ENCODE measurements at regions not wholly inside any gene's neighbourhood (a gene's known extent, or its start where the extent isn't known, plus 50 kb on each side); places are given as distances from the start of the nearest gene placed in this dataset.

DNA sequence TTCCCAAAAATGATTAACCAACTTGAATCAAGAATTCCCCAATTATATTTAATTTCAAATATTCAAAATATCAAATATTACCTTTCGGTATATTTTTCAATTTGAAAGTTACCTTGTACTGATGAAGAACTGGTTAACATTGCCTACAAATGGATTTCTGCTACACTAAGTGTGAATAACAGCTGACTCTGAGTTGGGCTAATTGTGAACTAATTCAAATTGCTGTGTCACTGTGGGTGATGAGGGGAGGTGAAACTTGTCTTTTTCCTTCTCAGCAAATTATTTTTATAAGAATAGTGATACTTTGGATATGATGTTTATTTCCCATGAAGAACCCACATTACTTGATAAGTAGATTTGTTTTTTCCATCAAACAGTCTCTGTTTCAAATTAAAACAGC lies 103.4 kb upstream of the RPS23 start:
- H3K4me3 ChIP-seq (replicated peaks; ENCODE audit: low read depth, low read length), result no peak overlapping the region
- TF ChIP-seq, protein P1, sequence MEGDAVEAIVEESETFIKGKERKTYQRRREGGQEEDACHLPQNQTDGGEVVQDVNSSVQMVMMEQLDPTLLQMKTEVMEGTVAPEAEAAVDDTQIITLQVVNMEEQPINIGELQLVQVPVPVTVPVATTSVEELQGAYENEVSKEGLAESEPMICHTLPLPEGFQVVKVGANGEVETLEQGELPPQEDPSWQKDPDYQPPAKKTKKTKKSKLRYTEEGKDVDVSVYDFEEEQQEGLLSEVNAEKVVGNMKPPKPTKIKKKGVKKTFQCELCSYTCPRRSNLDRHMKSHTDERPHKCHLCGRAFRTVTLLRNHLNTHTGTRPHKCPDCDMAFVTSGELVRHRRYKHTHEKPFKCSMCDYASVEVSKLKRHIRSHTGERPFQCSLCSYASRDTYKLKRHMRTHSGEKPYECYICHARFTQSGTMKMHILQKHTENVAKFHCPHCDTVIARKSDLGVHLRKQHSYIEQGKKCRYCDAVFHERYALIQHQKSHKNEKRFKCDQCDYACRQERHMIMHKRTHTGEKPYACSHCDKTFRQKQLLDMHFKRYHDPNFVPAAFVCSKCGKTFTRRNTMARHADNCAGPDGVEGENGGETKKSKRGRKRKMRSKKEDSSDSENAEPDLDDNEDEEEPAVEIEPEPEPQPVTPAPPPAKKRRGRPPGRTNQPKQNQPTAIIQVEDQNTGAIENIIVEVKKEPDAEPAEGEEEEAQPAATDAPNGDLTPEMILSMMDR (IDR thresholded peaks at IDR 0.05; ENCODE audit: low read depth, low read length, missing control alignments), result no peak
- no peak for DNase-seq (ENCODE audit: extremely low read depth, low read depth)

DNA sequence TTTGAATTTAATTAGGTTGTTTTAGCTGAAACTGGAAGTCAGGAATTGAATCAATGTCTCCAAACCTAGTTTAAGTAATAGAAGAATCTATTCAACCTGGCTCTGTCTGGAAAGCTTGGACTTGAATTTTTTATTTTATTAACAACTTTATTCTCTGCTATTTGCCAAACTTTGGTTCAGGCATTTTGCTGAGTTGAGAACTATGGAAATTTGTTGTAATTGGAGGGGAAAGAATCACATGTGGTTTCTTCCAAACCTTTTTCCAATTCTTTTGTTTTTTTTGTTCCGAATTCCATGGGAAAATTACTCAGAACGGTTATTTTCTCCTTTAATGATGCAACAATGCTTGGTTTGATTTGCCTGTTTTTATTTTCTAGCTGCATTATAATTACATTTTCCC lies 98.2 kb upstream of the RPS23 start:
- H3K4me3 ChIP-seq (replicated peaks; ENCODE audit: low read depth, low read length), result no peak overlapping the region
- TF ChIP-seq, protein P1 (IDR thresholded peaks at IDR 0.05; ENCODE audit: low read depth, low read length, missing control alignments), result no peak
- no peak for DNase-seq (ENCODE audit: extremely low read depth, low read depth)

DNA sequence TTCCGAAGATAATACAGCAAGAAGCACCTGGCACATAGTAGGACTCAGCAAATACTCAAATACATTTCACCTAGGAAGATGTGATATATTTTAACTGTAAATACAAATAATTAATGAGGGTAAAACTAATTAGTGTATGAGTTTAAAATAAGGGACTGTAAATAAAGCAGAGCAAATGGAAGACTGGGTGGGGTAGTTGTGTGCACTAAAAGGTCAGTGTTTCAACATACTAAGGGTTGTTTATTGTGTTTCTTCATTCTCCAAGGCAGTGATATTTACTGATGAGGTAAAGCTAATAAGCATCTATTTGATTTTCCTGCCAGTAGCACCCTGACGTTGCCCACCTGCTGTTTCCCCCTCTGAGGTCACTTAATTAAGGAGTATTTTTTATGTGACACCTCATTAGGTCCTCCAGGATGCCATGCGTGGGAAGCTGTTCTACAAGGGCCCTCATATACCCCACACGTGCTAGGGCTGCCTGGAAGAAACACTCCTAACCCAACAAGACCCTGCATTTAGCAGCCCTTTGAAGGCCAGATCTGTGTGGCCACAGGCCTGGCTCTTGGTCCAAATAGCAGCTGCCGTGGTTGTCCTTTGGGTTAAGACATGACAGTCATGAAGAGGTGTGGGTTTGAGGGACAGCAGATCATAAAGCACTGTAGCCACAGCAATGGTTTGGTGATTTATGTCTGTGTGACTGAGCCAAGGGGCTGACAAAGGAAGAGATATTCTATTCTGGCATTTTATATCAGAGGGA lies 97.5 kb upstream of the RPS23 start:
- DNase-seq (ENCODE audit: extremely low read depth, low read depth), result no peak
- TF ChIP-seq, protein P1 (IDR thresholded peaks at IDR 0.05; ENCODE audit: low read depth, low read length, missing control alignments), result no peak
- H3K4me3 ChIP-seq (replicated peaks; ENCODE audit: low read depth, low read length), result no peak overlapping the region

DNA sequence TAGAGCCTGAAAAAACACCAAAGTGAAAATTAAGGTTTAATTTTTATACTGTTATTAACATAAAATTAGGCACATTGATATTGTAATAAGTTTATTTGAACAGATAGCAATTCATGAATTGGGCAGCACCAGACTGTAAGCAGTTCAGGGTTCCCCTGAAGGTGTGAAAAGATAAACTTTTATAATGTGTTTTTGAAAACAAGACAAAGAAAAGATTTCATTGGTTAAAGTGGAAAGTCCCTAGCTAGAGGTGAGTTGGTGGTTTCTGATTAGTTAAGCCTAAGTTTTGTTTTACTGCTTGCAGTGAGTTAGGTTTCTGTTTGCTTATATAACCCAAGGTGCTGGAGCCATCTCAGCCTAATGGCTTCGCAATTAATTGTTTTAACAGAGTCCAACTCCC lies 96.5 kb upstream of the RPS23 start:
- TF ChIP-seq, protein P1 (IDR thresholded peaks at IDR 0.05; ENCODE audit: low read depth, low read length, missing control alignments), result no peak
- H3K4me3 ChIP-seq (replicated peaks; ENCODE audit: low read depth, low read length), result no peak overlapping the region
- no peak for DNase-seq (ENCODE audit: extremely low read depth, low read depth)

DNA sequence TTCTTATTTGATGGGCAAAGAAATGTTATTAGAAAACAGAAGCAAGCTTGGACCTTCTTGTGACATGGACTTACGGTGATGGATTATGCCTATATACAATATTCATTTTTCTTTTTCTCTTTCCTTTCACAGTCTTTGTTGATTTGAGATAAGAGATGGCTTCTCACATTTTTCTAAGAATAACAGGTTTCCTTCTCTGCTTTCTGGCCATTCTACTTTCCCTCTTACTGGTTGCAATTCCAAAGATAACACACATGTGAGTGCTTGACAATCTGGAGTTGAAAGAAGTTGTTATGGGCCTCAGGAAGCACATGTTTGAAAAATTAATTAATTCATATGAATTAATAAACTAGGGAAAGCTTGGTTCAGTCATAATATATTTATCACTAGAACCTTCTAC lies 89.8 kb upstream of the RPS23 start:
- no peak overlapping the region for H3K4me3 ChIP-seq (replicated peaks; ENCODE audit: low read depth, low read length)
- TF ChIP-seq, protein P1 (IDR thresholded peaks at IDR 0.05; ENCODE audit: low read depth, low read length, missing control alignments), result no peak
- no peak for DNase-seq (ENCODE audit: extremely low read depth, low read depth)

DNA sequence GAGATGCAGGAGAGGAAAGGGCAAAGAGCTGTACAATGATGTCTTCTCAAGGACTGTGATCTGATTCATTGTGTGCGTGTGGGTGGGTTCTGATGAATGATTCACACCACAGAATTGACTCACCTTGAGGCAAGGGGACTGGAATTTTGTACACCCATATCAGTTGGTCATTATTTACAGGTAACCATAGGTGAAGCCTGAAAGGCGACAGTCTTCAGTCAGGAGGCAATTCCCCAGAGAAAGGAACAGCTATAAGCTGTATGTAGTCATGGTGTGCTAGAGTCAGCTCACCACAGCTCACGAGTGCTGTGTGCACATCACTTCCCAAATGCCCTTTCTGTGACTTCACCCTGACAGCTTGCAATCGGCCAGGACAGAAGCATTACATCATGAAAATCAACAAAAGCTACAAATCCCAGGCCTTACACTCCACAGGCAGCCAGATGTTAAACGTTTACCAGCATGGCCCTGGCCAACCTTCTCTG lies 87.6 kb upstream of the RPS23 start:
- no peak overlapping the region for H3K4me3 ChIP-seq (replicated peaks; ENCODE audit: low read depth, low read length)

More for the DNA sequence above, 87.6 kb upstream of the RPS23 start:
- TF ChIP-seq, protein P1 (IDR thresholded peaks at IDR 0.05; ENCODE audit: low read depth, low read length, missing control alignments), result no peak
- no peak for DNase-seq (ENCODE audit: extremely low read depth, low read depth)
